Activated T-helper 1 cell treated with anti-CD3 and anti-CD28 coated beads, Interleukin-12 subunit alpha, Interleukin-12 subunit beta, Interleukin-2, Interleukin-4 antibody, amounts not matched to agents 30 ng/mL and 10 ng/mL and 1 ng/mL, durations not matched to agents 14 hours and 24 hours and 36 hours (primary cell): ENCODE measurements at regions not wholly inside any gene's neighbourhood (a gene's known extent, or its start where the extent isn't known, plus 50 kb on each side); places are given as distances from the start of the nearest gene placed in this dataset.

Experiments
- DNase-seq: peaks from one replicate; pipeline ENCODE4 v3.0.0; 2021; ENCODE audit warnings: low spot score
- H3K27ac Mint-ChIP-seq: one replicate; pipeline ENCODE4 v1.8.0; 2021; ENCODE audit warnings: mild to moderate bottlenecking, mixed read lengths
- H3K27me3 Mint-ChIP-seq: one replicate; pipeline ENCODE4 v1.8.0; 2022; ENCODE audit warnings: mild to moderate bottlenecking, moderate library complexity, mixed read lengths; ENCODE audit not compliant: insufficient read depth
- H3K36me3 Mint-ChIP-seq: one replicate; pipeline ENCODE4 v1.8.0; 2021; ENCODE audit warnings: low read depth, mixed read lengths
- H3K4me1 Mint-ChIP-seq: one replicate; pipeline ENCODE4 v1.8.0; 2021; ENCODE audit warnings: low read depth, mixed read lengths
- H3K4me3 Mint-ChIP-seq: one replicate; pipeline ENCODE4 v1.8.0; 2021; ENCODE audit warnings: mild to moderate bottlenecking, moderate library complexity, mixed read lengths
- H3K9me3 Mint-ChIP-seq: one replicate; pipeline ENCODE4 v1.8.0; 2021; ENCODE audit warnings: mixed read lengths
- intact Hi-C: fragments of 100-400 bp; cut with micrococcal nuclease; formaldehyde crosslinking; loops from one replicate; pipeline ENCODE4 v1.15.1; 2024

- Mint-ChIP-seq H3K4me3 (no peak overlapping the region), H3K4me1 (no peaks in the 10 kb centered on the region), H3K27ac (no peak overlapping the region), H3K36me3 (no peaks in the 10 kb centered on the region), H3K9me3 (peaks cover 2% of the 10 kb centered on the region), H3K27me3 (no peaks in the 10 kb centered on the region)
- no peak for DNase-seq
- intact Hi-C loops = no loop called here
Measured at GRCh38 chr12:118704527-118705241, 276.7 kb upstream of the SRRM4 start.

DNA sequence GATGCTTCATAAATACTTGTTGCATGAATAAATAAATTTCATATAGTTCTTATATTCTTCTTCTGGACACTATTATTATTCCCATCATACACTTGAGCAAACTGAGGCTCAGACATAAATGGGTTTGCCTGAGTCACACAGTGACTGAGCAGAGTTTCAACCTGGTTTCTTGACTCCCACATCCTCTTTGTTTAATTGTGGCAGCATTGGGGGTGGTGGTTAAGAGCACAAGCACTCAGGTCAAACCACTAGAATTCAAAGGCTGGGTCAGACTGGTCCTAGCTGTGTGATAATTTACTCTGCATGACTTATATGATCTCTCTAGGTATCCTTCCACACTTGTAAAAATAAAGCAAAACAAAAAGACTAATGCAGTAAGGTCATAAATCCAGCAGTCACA is 274.9 kb upstream of the SRRM4 start:
- Mint-ChIP-seq H3K27ac (no peak overlapping the region), H3K9me3 (no peaks in the 10 kb centered on the region), H3K36me3 (no peaks in the 10 kb centered on the region), H3K4me1 (no peaks in the 10 kb centered on the region), H3K4me3 (no peak overlapping the region), H3K27me3 (no peaks in the 10 kb centered on the region)
- no peak for DNase-seq
- intact Hi-C loops = no loop called here

- intact Hi-C loops = loop anchor here (5.0 kb wide), 1 partner anchor 702 kb away; no protein-coding TSS in a partner anchor
- H3K27ac Mint-ChIP-seq = no peak overlapping the region
- no peaks in the 10 kb centered on the region for H3K27me3 Mint-ChIP-seq
- H3K36me3 Mint-ChIP-seq = no peaks in the 10 kb centered on the region
- H3K9me3 Mint-ChIP-seq = no peaks in the 10 kb centered on the region
- H3K4me3 Mint-ChIP-seq = no peak overlapping the region
- DNase-seq = no peak
- no peaks in the 10 kb centered on the region for H3K4me1 Mint-ChIP-seq
Measured at GRCh38 chr12:118709946-118710345, 271.4 kb upstream of the SRRM4 start.

- Mint-ChIP-seq H3K36me3 (no peaks in the 10 kb centered on the region), H3K27ac (no peak overlapping the region), H3K4me3 (no peak overlapping the region), H3K27me3 (no peaks in the 10 kb centered on the region), H3K4me1 (no peaks in the 10 kb centered on the region), H3K9me3 (no peaks in the 10 kb centered on the region)
- DNase-seq = no peak
- intact Hi-C loops = loop anchor here (5.0 kb wide), 1 partner anchor 701 kb away; no protein-coding TSS in a partner anchor
Measured at GRCh38 chr12:118711185-118711584, 270.2 kb upstream of the SRRM4 start.

GRCh38 chr12:118714051-118714460 is 267.3 kb upstream of the SRRM4 start:
- DNase-seq = no peak
- H3K4me1 Mint-ChIP-seq = no peaks in the 10 kb centered on the region
- no peaks in the 10 kb centered on the region for H3K27me3 Mint-ChIP-seq
- H3K9me3 Mint-ChIP-seq = no peaks in the 10 kb centered on the region
- H3K36me3 Mint-ChIP-seq = no peaks in the 10 kb centered on the region
- intact Hi-C loops = loop anchor here (5.0 kb wide), 1 partner anchor 698 kb away; no protein-coding TSS in a partner anchor
- no peak overlapping the region for H3K4me3 Mint-ChIP-seq
- no peak overlapping the region for H3K27ac Mint-ChIP-seq

- H3K27ac Mint-ChIP-seq = no peak overlapping the region
- intact Hi-C loops = loop anchor here (5.0 kb wide), 1 partner anchor 698 kb away; no protein-coding TSS in a partner anchor
- no peaks in the 10 kb centered on the region for H3K4me1 Mint-ChIP-seq
- H3K4me3 Mint-ChIP-seq = no peak overlapping the region
- H3K27me3 Mint-ChIP-seq = no peaks in the 10 kb centered on the region
- DNase-seq = no peak
- no peaks in the 10 kb centered on the region for H3K36me3 Mint-ChIP-seq
- H3K9me3 Mint-ChIP-seq = no peaks in the 10 kb centered on the region
Measured at GRCh38 chr12:118714500-118714899, 266.8 kb upstream of the SRRM4 start.

- Mint-ChIP-seq H3K4me3 (no peak overlapping the region), H3K4me1 (no peaks in the 10 kb centered on the region), H3K27ac (no peak overlapping the region), H3K9me3 (no peaks in the 10 kb centered on the region), H3K36me3 (no peaks in the 10 kb centered on the region), H3K27me3 (no peaks in the 10 kb centered on the region)
- intact Hi-C loops = no loop called here
- DNase-seq = no peak
Measured at GRCh38 chr12:118715647-118716046, 265.7 kb upstream of the SRRM4 start.

DNA sequence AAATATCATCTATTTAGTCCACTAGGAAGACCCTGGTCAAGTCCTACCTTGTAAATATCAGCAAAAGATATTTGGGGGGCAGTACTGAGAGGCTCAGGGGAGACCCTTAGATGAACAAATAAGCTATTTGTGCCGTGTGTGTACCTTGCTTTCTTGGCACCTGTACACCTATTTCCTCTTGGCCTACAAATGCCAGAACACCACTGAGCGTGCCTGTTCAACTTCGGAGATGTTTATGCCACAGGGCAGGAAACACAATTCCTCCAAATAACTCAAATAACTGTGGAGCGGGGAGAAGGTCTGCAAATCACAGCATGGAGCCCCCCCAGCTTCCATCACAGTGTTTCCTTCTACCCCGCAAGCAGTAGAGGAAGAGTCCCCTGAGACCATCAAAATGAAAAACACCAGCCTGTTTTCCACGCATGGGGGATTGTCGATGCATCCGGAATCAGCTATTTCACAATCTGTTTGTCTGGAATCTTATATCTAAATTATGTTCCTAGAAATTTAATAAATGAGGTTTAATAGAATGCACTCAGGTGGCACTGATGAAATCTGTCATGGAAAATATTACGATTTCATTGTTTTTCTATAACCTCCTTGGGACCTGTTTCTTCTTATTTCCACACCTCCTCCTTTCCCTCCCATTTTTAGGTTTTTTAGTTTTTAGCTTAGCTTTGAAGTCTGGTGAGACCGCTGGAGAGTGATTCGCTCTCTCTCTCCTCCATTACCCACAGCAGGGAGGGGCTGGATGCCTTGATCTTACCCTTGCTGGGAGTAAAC is 254.0 kb upstream of the SRRM4 start:
- no peak for DNase-seq
- Mint-ChIP-seq H3K27me3 (no peaks in the 10 kb centered on the region), H3K4me3 (no peak overlapping the region), H3K27ac (no peak overlapping the region), H3K4me1 (no peaks in the 10 kb centered on the region), H3K9me3 (no peaks in the 10 kb centered on the region), H3K36me3 (no peaks in the 10 kb centered on the region)
- intact Hi-C loops = no loop called here

DNA sequence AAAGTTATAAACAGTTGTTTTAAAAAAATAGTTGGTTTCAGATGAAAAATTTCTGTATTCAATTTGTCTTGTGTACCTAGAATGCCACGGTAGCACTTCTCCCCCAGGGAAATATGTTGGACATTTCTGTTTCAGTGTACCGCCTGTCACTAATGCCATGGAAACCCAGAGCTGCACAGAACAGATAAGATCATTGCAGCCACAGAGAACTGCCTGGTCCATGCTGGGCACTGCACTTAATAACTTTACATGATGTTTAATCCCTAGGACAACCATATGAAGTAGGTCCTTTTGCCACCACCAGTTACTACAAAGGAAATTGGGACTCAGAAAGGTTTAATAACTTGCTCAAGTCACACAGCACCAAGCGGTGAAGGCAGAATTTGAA is 253.4 kb upstream of the SRRM4 start:
- Mint-ChIP-seq H3K27me3 (no peaks in the 10 kb centered on the region), H3K36me3 (no peaks in the 10 kb centered on the region), H3K9me3 (no peaks in the 10 kb centered on the region), H3K27ac (no peak overlapping the region), H3K4me3 (no peak overlapping the region), H3K4me1 (no peaks in the 10 kb centered on the region)
- DNase-seq = no peak
- intact Hi-C loops = no loop called here

- intact Hi-C loops = no loop called here
- H3K27ac Mint-ChIP-seq = no peak overlapping the region
- DNase-seq = no peak
- H3K9me3 Mint-ChIP-seq = no peaks in the 10 kb centered on the region
- H3K36me3 Mint-ChIP-seq = no peaks in the 10 kb centered on the region
- H3K4me3 Mint-ChIP-seq = no peak overlapping the region
- no peaks in the 10 kb centered on the region for H3K4me1 Mint-ChIP-seq
- H3K27me3 Mint-ChIP-seq = no peaks in the 10 kb centered on the region
Measured at GRCh38 chr12:118734266-118734665, 247.1 kb upstream of the SRRM4 start.

- H3K4me1 Mint-ChIP-seq = no peaks in the 10 kb centered on the region
- H3K4me3 Mint-ChIP-seq = no peak overlapping the region
- H3K36me3 Mint-ChIP-seq = no peaks in the 10 kb centered on the region
- DNase-seq = no peak
- intact Hi-C loops = no loop called here
- H3K27ac Mint-ChIP-seq = no peak overlapping the region
- no peaks in the 10 kb centered on the region for H3K27me3 Mint-ChIP-seq
- no peaks in the 10 kb centered on the region for H3K9me3 Mint-ChIP-seq
Measured at GRCh38 chr12:118737985-118738540, 243.3 kb upstream of the SRRM4 start.

- Mint-ChIP-seq H3K27me3 (no peaks in the 10 kb centered on the region), H3K4me1 (no peaks in the 10 kb centered on the region), H3K9me3 (no peaks in the 10 kb centered on the region), H3K27ac (no peak overlapping the region), H3K4me3 (no peak overlapping the region), H3K36me3 (no peaks in the 10 kb centered on the region)
- intact Hi-C loops = no loop called here
- DNase-seq = no peak
Measured at GRCh38 chr12:118741194-118741593, 240.1 kb upstream of the SRRM4 start.

GRCh38 chr12:118742431-118742830 is 238.9 kb upstream of the SRRM4 start:
- H3K36me3 Mint-ChIP-seq = no peaks in the 10 kb centered on the region
- H3K27ac Mint-ChIP-seq = no peak overlapping the region
- no peak overlapping the region for H3K4me3 Mint-ChIP-seq
- intact Hi-C loops = no loop called here
- H3K9me3 Mint-ChIP-seq = no peaks in the 10 kb centered on the region
- H3K4me1 Mint-ChIP-seq = no peaks in the 10 kb centered on the region
- no peak for DNase-seq
- no peaks in the 10 kb centered on the region for H3K27me3 Mint-ChIP-seq
